ENCODE measurements at regions not wholly inside any gene's neighbourhood (a gene's known extent, or its start where the extent isn't known, plus 50 kb on each side); places are given as distances from the start of the nearest gene placed in this dataset.

GRCh38 chr11:29119707-29120618 lies 896.9 kb downstream of the KCNA4 start:
- H3K79me2 ChIP-seq (ENCODE audit: insufficient read depth, low read length), result no peaks in the 10 kb centered on the region
- no peak overlapping the region for H3K27ac ChIP-seq (ENCODE audit: low read length)
- H3K4me1 ChIP-seq (ENCODE audit: insufficient read depth, low read length), result no peaks in the 10 kb centered on the region
- no peaks in the 10 kb centered on the region for H3K9me3 ChIP-seq (ENCODE audit: insufficient read depth, low read length, severe bottlenecking)
- H4K20me1 ChIP-seq (ENCODE audit: insufficient read depth, low read length), result no peaks in the 10 kb centered on the region
- no peaks in the 10 kb centered on the region for H3K36me3 ChIP-seq (ENCODE audit: insufficient read depth, low read length)
- H2AFZ ChIP-seq (ENCODE audit: low read depth, low read length), result no peak overlapping the region
- ATAC-seq (ENCODE audit: insufficient read depth, low read depth) (no peak), DNase-seq (no peak)
- TF ChIP-seq EZH2 (IDR thresholded peaks at IDR 0.05; ENCODE audit: borderline replicate concordance, low read depth, low read length, severe bottlenecking), result no peak
- no peak for TF ChIP-seq CTCF (IDR thresholded peaks at IDR 0.05; ENCODE audit: borderline replicate concordance, extremely low read depth, low read length, poor library complexity, severe bottlenecking)
- H3K9ac ChIP-seq (ENCODE audit: low read depth, low read length), result no peak overlapping the region
- H3K4me2 ChIP-seq (ENCODE audit: insufficient read depth, low read length), result no peak overlapping the region
- no peak overlapping the region for H3K4me3 ChIP-seq (ENCODE audit: low read depth in 1 of 2, low read length in 2 of 2)
- H3K27me3 ChIP-seq (ENCODE audit: insufficient read depth, low read length, poor library complexity), result no peaks in the 10 kb centered on the region

GRCh38 chr11:29119116-29119515 lies 897.7 kb downstream of the KCNA4 start:
- Histone ChIP-seq H3K9ac (ENCODE audit: low read depth, low read length) (no peak overlapping the region), H3K27me3 (ENCODE audit: insufficient read depth, low read length, poor library complexity) (no peaks in the 10 kb centered on the region), H3K9me3 (ENCODE audit: insufficient read depth, low read length, severe bottlenecking) (no peaks in the 10 kb centered on the region), H3K79me2 (ENCODE audit: insufficient read depth, low read length) (no peaks in the 10 kb centered on the region), H3K27ac (ENCODE audit: low read length) (no peak overlapping the region), H3K4me3 (ENCODE audit: low read depth in 1 of 2, low read length in 2 of 2) (no peak overlapping the region), H3K4me1 (ENCODE audit: insufficient read depth, low read length) (no peaks in the 10 kb centered on the region), H2AFZ (ENCODE audit: low read depth, low read length) (no peak overlapping the region), H3K4me2 (ENCODE audit: insufficient read depth, low read length) (no peak overlapping the region), H4K20me1 (ENCODE audit: insufficient read depth, low read length) (no peaks in the 10 kb centered on the region), H3K36me3 (ENCODE audit: insufficient read depth, low read length) (no peaks in the 10 kb centered on the region)
- TF ChIP-seq CTCF (IDR thresholded peaks at IDR 0.05; ENCODE audit: borderline replicate concordance, extremely low read depth, low read length, poor library complexity, severe bottlenecking) (no peak), EZH2 (IDR thresholded peaks at IDR 0.05; ENCODE audit: borderline replicate concordance, low read depth, low read length, severe bottlenecking) (no peak)
- DNase-seq, result no peak
- no peak for ATAC-seq (ENCODE audit: insufficient read depth, low read depth)

DNA sequence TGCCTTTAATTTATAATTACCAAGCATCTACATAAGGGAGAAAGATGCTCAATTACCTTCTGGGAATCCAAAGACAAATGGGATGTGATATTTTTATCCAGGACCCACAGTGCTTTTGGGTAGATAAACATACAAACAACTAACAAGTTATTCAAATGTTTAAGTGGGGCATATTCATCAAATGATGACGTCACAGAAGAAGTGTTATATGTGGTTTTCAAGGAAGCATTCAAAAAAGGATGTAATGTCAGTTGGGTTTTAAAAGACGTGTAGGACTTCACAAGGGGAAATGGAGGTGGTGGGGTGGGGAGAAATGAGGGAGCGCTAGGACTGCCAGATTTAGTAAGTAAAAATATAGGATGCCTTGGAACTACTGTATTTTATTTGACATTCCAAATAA lies 915.9 kb downstream of the KCNA4 start:
- Histone ChIP-seq H3K9ac (ENCODE audit: low read depth, low read length) (no peak overlapping the region), H3K4me3 (ENCODE audit: low read depth in 1 of 2, low read length in 2 of 2) (no peak overlapping the region), H2AFZ (ENCODE audit: low read depth, low read length) (no peak overlapping the region), H3K79me2 (ENCODE audit: insufficient read depth, low read length) (no peaks in the 10 kb centered on the region), H4K20me1 (ENCODE audit: insufficient read depth, low read length) (no peaks in the 10 kb centered on the region), H3K27ac (ENCODE audit: low read length) (no peak overlapping the region), H3K9me3 (ENCODE audit: insufficient read depth, low read length, severe bottlenecking) (no peaks in the 10 kb centered on the region), H3K27me3 (ENCODE audit: insufficient read depth, low read length, poor library complexity) (no peaks in the 10 kb centered on the region), H3K36me3 (ENCODE audit: insufficient read depth, low read length) (no peaks in the 10 kb centered on the region), H3K4me2 (ENCODE audit: insufficient read depth, low read length) (no peak overlapping the region), H3K4me1 (ENCODE audit: insufficient read depth, low read length) (no peaks in the 10 kb centered on the region)
- ATAC-seq (ENCODE audit: insufficient read depth, low read depth), result no peak
- TF ChIP-seq EZH2 (IDR thresholded peaks at IDR 0.05; ENCODE audit: borderline replicate concordance, low read depth, low read length, severe bottlenecking), result no peak
- TF ChIP-seq CTCF (IDR thresholded peaks at IDR 0.05; ENCODE audit: borderline replicate concordance, extremely low read depth, low read length, poor library complexity, severe bottlenecking), result no peak
- no peak for DNase-seq

All from DND-41 (cell line).